GM18909 (cell line): ENCODE measurements at regions not wholly inside any gene's neighbourhood (a gene's known extent, or its start where the extent isn't known, plus 50 kb on each side); places are given as distances from the start of the nearest gene placed in this dataset.

Experiments used
- ATAC-seq: cut with Tn5 transposase; IDR thresholded peaks from one replicate; pipeline ENCODE4 v1.9.1; 2021; ENCODE audit warnings: mild to moderate bottlenecking; ENCODE audit not compliant: unreplicated experiment, poor library complexity

GRCh38 chr3:168342946-168343850 is 247.5 kb upstream of the GOLIM4 start:
- no peak for ATAC-seq

GRCh38 chr3:168341956-168342936 is 246.5 kb upstream of the GOLIM4 start:
- ATAC-seq: no peak

- no peak for ATAC-seq
Observed at GRCh38 chr3:168341192-168341815, 245.6 kb upstream of the GOLIM4 start.

- ATAC-seq: no peak
Observed at GRCh38 chr3:168338161-168338560, 242.4 kb upstream of the GOLIM4 start.

GRCh38 chr3:168336276-168336675 is 240.6 kb upstream of the GOLIM4 start:
- ATAC-seq: no peak

GRCh38 chr3:168333410-168333935 is 237.7 kb upstream of the GOLIM4 start:
- no peak for ATAC-seq

- no peak for ATAC-seq
Observed at GRCh38 chr3:168331756-168332155, 236.0 kb upstream of the GOLIM4 start.

GRCh38 chr3:168330983-168331382 is 235.3 kb upstream of the GOLIM4 start:
- ATAC-seq: no peak

- no peak for ATAC-seq
Observed at GRCh38 chr3:168327856-168328255, 232.1 kb upstream of the GOLIM4 start.

- no peak for ATAC-seq
Observed at GRCh38 chr3:168325684-168326083, 230.0 kb upstream of the GOLIM4 start.

GRCh38 chr3:168322941-168323340 is 227.2 kb upstream of the GOLIM4 start:
- no peak for ATAC-seq

- ATAC-seq: no peak
Observed at GRCh38 chr3:168314166-168314565, 218.4 kb upstream of the GOLIM4 start.

GRCh38 chr3:168312984-168313383 is 217.3 kb upstream of the GOLIM4 start:
- ATAC-seq: no peak

- ATAC-seq: no peak
Observed at GRCh38 chr3:168307893-168308292, 212.2 kb upstream of the GOLIM4 start.

- no peak for ATAC-seq
Observed at GRCh38 chr3:168295027-168295426, 199.3 kb upstream of the GOLIM4 start.

GRCh38 chr3:168292296-168292695 is 196.6 kb upstream of the GOLIM4 start:
- ATAC-seq: no peak

GRCh38 chr3:168289471-168290008 is 193.8 kb upstream of the GOLIM4 start:
- ATAC-seq: no peak

- no peak for ATAC-seq
Observed at GRCh38 chr3:168288511-168289401, 193.0 kb upstream of the GOLIM4 start.

GRCh38 chr3:168285506-168285905 is 189.8 kb upstream of the GOLIM4 start:
- no peak for ATAC-seq
